HG02973 (cell line): ENCODE measurements at regions not wholly inside any gene's neighbourhood (a gene's known extent, or its start where the extent isn't known, plus 50 kb on each side); places are given as distances from the start of the nearest gene placed in this dataset.
"Not testable (repeated sequence)": the region's sequence is repeated elsewhere in the genome, so short reads cannot be mapped to it uniquely, and the experiment has no call there.

Experiments
- ATAC-seq: cut with Tn5 transposase; IDR thresholded peaks from one replicate; pipeline ENCODE4 v1.9.1; 2021; ENCODE audit warnings: moderate library complexity; ENCODE audit not compliant: unreplicated experiment

GRCh38 chr3:181549266-181549665 is 162.5 kb upstream of the SOX2 start:
- no peak for ATAC-seq

GRCh38 chr3:181541414-181541813 is 170.3 kb upstream of the SOX2 start:
- ATAC-seq = no peak

GRCh38 chr3:181534781-181535221 is 176.9 kb upstream of the SOX2 start:
- no peak for ATAC-seq

- no peak for ATAC-seq
These were observed 177.9 kb upstream of the SOX2 start for GRCh38 chr3:181533811-181534210.

- no peak for ATAC-seq
These were observed 181.1 kb upstream of the SOX2 start for GRCh38 chr3:181530584-181530983.

- ATAC-seq = no peak
These were observed 189.9 kb upstream of the SOX2 start for GRCh38 chr3:181521831-181522230.

- ATAC-seq = no peak
These were observed 193.5 kb upstream of the SOX2 start for GRCh38 chr3:181518222-181518621.

GRCh38 chr3:181512787-181513186 is 198.9 kb upstream of the SOX2 start:
- no peak for ATAC-seq

- no peak for ATAC-seq
These were observed 201.2 kb upstream of the SOX2 start for GRCh38 chr3:181510500-181510899.

GRCh38 chr3:181497358-181497757 is 214.4 kb upstream of the SOX2 start:
- ATAC-seq = no peak

GRCh38 chr3:181493423-181493822 is 218.3 kb upstream of the SOX2 start:
- no peak for ATAC-seq

- no peak for ATAC-seq
These were observed 223.2 kb upstream of the SOX2 start for GRCh38 chr3:181488536-181488935.

- no peak for ATAC-seq
These were observed 224.3 kb upstream of the SOX2 start for GRCh38 chr3:181487236-181487978.

- ATAC-seq = no peak
These were observed 225.4 kb upstream of the SOX2 start for GRCh38 chr3:181486141-181486885.

- no peak for ATAC-seq
These were observed 227.7 kb upstream of the SOX2 start for GRCh38 chr3:181484026-181484425.

- not testable (repeated sequence) for ATAC-seq
These were observed 236.6 kb upstream of the SOX2 start for GRCh38 chr3:181475146-181475545.

- ATAC-seq = no peak
These were observed 241.4 kb upstream of the SOX2 start for GRCh38 chr3:181470349-181470748.

- ATAC-seq = no peak
These were observed 247.6 kb upstream of the SOX2 start for GRCh38 chr3:181464033-181464694.

- ATAC-seq = no peak
These were observed 250.3 kb upstream of the SOX2 start for GRCh38 chr3:181461381-181461780.

GRCh38 chr3:181459516-181459915 is 252.2 kb upstream of the SOX2 start:
- no peak for ATAC-seq

- no peak for ATAC-seq
These were observed 252.9 kb upstream of the SOX2 start for GRCh38 chr3:181458857-181459256.

GRCh38 chr3:181457756-181458155 is 254.0 kb upstream of the SOX2 start:
- no peak for ATAC-seq
